ENCODE measurements at regions not wholly inside any gene's neighbourhood (a gene's known extent, or its start where the extent isn't known, plus 50 kb on each side); places are given as distances from the start of the nearest gene placed in this dataset.

DNA sequence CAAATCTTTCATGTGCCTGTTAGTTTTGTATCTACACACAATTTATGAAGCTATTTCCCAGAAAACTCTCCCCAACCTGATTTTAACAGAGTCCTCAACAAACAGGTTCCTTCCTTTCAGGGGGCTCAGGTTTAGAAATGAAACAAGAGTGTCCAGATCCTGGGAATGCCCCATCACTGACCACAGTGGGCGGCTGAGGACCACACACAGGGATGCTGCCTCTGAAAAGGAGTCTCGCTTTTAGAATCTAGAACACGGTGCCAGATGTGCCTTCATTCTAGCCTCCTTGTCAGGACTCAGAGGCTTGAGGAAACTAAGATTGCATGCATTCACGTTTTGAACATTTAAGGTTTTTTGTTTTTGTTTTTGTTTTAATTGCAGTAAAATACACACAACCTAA is 115.0 kb downstream of the FOXB1 start:
- Histone ChIP-seq H3K27ac (no peak overlapping the region), H3K9me3 (no peaks in the 10 kb centered on the region), H3K36me3 (no peaks in the 10 kb centered on the region), H3K9ac (ENCODE audit: low read depth in 2 of 2, low read length in 2 of 2) (no peak overlapping the region), H3K27me3 (no peaks in the 10 kb centered on the region), H3K4me1 (no peaks in the 10 kb centered on the region), H3K4me3 (no peak overlapping the region)
- TF ChIP-seq CTCF (IDR thresholded peaks at IDR 0.05) = no peak
- DNase-seq = no peak
- intact Hi-C loops (cut with DNase I) = no loop called here

GRCh38 chr15:60120100-60120499 is 116.0 kb downstream of the FOXB1 start:
- no peak for TF ChIP-seq CTCF (IDR thresholded peaks at IDR 0.05)
- H3K9me3 ChIP-seq = no peaks in the 10 kb centered on the region
- H3K27ac ChIP-seq = no peak overlapping the region
- H3K9ac ChIP-seq (ENCODE audit: low read depth in 2 of 2, low read length in 2 of 2) = no peak overlapping the region
- DNase-seq = no peak
- intact Hi-C loops (cut with DNase I) = no loop called here
- H3K27me3 ChIP-seq = no peaks in the 10 kb centered on the region
- H3K4me3 ChIP-seq = no peak overlapping the region
- no peaks in the 10 kb centered on the region for H3K4me1 ChIP-seq
- H3K36me3 ChIP-seq = no peaks in the 10 kb centered on the region

GRCh38 chr15:60121845-60122244 is 117.7 kb downstream of the FOXB1 start:
- Histone ChIP-seq H3K27ac (no peak overlapping the region), H3K27me3 (no peaks in the 10 kb centered on the region), H3K9me3 (no peaks in the 10 kb centered on the region), H3K9ac (ENCODE audit: low read depth in 2 of 2, low read length in 2 of 2) (no peak overlapping the region), H3K36me3 (no peaks in the 10 kb centered on the region), H3K4me3 (no peak overlapping the region), H3K4me1 (no peaks in the 10 kb centered on the region)
- no peak for DNase-seq
- intact Hi-C loops (cut with DNase I) = no loop called here
- no peak for TF ChIP-seq CTCF (IDR thresholded peaks at IDR 0.05)

GRCh38 chr15:60122691-60123090 is 118.6 kb downstream of the FOXB1 start:
- Histone ChIP-seq H3K27ac (no peak overlapping the region), H3K4me1 (no peaks in the 10 kb centered on the region), H3K9ac (ENCODE audit: low read depth in 2 of 2, low read length in 2 of 2) (no peak overlapping the region), H3K4me3 (no peak overlapping the region), H3K36me3 (no peaks in the 10 kb centered on the region), H3K27me3 (no peaks in the 10 kb centered on the region), H3K9me3 (no peaks in the 10 kb centered on the region)
- no peak for TF ChIP-seq CTCF (IDR thresholded peaks at IDR 0.05)
- DNase-seq = no peak
- intact Hi-C loops (cut with DNase I) = no loop called here

DNA sequence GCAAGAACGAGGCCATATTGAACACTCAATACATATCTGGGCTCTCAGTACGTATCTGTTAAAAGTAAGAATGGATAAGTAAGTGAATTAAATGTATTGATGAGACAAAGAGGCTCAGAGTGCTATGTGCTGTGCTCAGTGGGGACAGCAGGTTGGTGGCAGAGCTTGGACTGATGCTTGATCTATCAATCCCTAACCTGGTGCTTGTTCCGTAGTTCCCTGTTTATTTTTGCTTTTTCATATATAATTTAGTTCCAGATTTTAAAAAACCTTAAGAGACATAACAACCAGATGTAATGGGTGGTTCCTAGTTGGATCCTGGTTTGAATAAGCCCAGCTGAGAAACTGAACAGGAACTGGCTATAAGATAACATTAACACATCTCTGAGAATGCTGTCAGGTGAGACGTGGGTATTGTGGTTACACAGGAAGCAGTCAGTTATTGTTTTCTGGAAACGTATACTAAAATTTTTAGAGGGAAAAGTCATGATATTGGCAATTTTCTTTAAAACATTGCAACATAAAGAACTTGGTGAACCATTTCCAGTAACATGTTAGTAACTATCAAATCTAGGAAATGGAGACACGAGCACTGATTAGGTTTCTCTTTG is 120.5 kb downstream of the FOXB1 start:
- H3K27me3 ChIP-seq = no peaks in the 10 kb centered on the region
- H3K9ac ChIP-seq (ENCODE audit: low read depth in 2 of 2, low read length in 2 of 2) = no peak overlapping the region
- no peaks in the 10 kb centered on the region for H3K36me3 ChIP-seq
- no peak overlapping the region for H3K27ac ChIP-seq
- H3K4me1 ChIP-seq = no peaks in the 10 kb centered on the region
- no peak for TF ChIP-seq CTCF (IDR thresholded peaks at IDR 0.05)
- intact Hi-C loops (cut with DNase I) = no loop called here
- no peaks in the 10 kb centered on the region for H3K9me3 ChIP-seq
- H3K4me3 ChIP-seq = no peak overlapping the region
- no peak for DNase-seq

All from colonic mucosa (tissue), 4 donors.